KOPT-K1 (cell line): ENCODE measurements at regions not wholly inside any gene's neighbourhood (a gene's known extent, or its start where the extent isn't known, plus 50 kb on each side); places are given as distances from the start of the nearest gene placed in this dataset.

ENCODE experiments used
- H3K27ac ChIP-seq: fragments of 200-600 bp; sonication (generic); 2 replicates; pipeline ENCODE4 v1.5.1; 2016; ENCODE audit warnings: antibody characterized with exemption, mild to moderate bottlenecking, low read depth, low read length; ENCODE audit not compliant: poor library complexity, severe bottlenecking
- H3K36me3 ChIP-seq: fragments of 200-600 bp; sonication (generic); 2 replicates; pipeline ENCODE4 v1.5.1; 2017; ENCODE audit warnings: antibody characterized with exemption, mild to moderate bottlenecking, low read length, moderate library complexity; ENCODE audit not compliant: insufficient read depth
- H3K9me3 ChIP-seq: fragments of 200-600 bp; sonication (generic); 2 replicates; pipeline ENCODE4 v1.5.1; 2017; ENCODE audit warnings: antibody characterized with exemption, low read length, mild to moderate bottlenecking; ENCODE audit not compliant: insufficient read depth, poor library complexity, severe bottlenecking

- Histone ChIP-seq H3K36me3 (no peaks in the 10 kb centered on the region), H3K27ac (no peak overlapping the region), H3K9me3 (no peaks in the 10 kb centered on the region)
Observed at GRCh38 chr10:9898633-9899395, 1118.9 kb upstream of the CELF2 start.

DNA sequence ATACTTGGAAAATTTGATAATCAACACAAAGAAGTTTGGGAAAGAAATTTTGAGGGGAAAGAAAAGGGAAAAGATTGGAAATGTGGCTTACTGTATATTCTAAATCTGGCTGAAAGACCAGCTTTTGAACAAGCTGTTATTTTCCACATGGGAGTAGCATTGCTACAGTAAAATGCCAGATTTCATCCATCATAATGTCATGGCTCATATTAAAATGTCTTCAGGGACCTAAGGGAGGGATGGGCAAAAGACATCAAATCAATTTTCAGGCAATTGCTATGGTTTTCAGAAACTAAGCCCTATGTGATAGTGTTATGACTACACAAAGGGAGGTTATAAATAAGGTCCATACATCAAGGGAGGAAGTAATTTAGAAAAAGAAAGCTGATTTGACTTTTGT lies 1116.9 kb upstream of the CELF2 start:
- H3K27ac ChIP-seq = no peak overlapping the region

DNA sequence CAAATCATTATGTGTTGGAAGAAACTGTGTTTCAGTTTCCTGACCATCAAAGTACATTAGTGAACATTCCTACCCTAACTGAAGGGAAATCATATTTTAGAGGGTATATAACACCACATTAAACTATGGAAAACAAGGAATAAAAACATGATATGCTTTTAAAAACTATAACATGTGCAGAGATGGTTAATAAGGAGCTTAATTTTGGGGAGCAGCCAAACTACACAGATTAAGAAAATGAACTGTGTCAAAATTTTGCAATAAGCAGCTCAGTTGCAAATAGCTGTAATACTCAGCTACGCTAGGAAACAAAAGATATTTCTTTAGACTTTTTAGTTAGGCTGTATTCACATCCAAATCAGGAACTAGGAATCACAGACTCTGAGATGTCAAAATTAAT lies 1115.7 kb upstream of the CELF2 start:
- Histone ChIP-seq H3K9me3 (no peaks in the 10 kb centered on the region), H3K36me3 (no peaks in the 10 kb centered on the region), H3K27ac (no peak overlapping the region)

More for the DNA sequence above, 1116.9 kb upstream of the CELF2 start:
- no peaks in the 10 kb centered on the region for H3K36me3 ChIP-seq
- H3K9me3 ChIP-seq = no peaks in the 10 kb centered on the region

GRCh38 chr10:9910446-9910845 lies 1107.2 kb upstream of the CELF2 start:
- Histone ChIP-seq H3K9me3 (no peaks in the 10 kb centered on the region), H3K36me3 (no peaks in the 10 kb centered on the region), H3K27ac (no peak overlapping the region)

DNA sequence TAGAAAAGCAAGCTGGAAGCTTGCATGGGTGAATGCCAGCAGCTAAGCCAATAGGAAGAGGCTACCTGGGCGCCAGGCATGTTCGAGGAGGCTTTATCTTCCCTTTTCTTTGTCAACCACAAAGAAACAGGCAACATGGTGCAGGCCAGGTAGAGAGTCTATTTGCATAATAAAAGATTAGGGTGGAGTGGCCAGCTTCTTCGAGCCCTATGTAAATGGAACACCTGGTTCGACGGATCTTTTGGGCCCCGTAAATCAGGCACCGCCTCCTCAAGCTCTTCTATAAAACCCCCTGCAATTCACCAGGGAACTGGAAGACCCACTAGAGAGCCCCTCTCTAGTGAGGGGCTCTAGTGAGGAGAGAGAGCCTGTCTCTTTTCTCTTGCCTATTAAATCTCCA lies 1106.2 kb upstream of the CELF2 start:
- H3K9me3 ChIP-seq = no peaks in the 10 kb centered on the region
- no peak overlapping the region for H3K27ac ChIP-seq
- H3K36me3 ChIP-seq = no peaks in the 10 kb centered on the region

DNA sequence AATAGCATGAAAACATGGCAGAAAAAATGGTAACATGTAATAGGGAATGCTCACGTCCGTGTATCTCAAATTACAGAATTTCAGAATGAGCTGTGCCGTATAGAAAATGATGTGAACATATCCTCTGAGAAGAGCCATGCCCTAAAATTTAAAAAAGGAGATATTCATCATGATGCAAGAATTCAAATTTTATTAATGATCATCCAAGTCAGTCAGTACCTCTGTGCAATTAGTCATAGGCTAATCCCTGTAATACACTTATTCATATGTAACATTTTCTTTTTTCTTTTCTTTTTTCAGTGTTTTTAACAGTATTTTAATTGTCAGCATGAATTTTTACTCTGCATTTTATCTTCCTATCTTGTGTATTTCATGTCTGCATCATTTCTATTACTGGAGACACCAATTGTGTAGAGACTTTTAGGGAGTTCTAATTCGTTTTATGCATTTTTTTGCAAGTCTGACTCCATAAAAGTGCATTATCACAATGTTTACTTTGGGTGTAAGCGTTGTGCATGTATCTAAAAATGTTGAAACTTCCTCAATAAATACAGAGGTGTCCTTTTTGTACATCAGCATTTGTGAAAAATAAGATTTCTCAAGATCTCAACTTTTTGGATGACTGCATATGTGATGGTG lies 1103.7 kb upstream of the CELF2 start:
- Histone ChIP-seq H3K9me3 (no peaks in the 10 kb centered on the region), H3K27ac (no peak overlapping the region), H3K36me3 (no peaks in the 10 kb centered on the region)

GRCh38 chr10:9921544-9921943 lies 1096.1 kb upstream of the CELF2 start:
- Histone ChIP-seq H3K36me3 (no peaks in the 10 kb centered on the region), H3K9me3 (no peaks in the 10 kb centered on the region), H3K27ac (no peak overlapping the region)

GRCh38 chr10:9922126-9922870 lies 1095.4 kb upstream of the CELF2 start:
- Histone ChIP-seq H3K36me3 (no peaks in the 10 kb centered on the region), H3K27ac (no peak overlapping the region), H3K9me3 (no peaks in the 10 kb centered on the region)

DNA sequence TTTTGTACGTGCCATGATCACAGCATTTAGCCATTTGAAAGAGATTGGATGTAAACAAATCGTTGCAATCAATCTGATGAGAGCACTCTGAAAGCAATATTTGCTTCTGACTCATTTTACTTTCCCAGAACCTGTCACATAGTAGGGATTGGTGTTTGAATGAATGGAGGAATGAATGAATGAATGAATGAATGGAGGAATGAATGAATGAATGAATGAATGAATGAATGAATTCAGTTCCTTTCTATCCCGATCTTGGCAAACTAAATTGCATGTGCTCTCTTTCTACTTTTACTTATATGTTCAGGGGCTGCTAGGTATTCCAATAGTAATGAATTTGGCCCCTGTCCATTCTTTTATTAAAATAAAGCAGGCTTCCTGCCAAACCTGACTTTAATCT lies 1091.7 kb upstream of the CELF2 start:
- H3K9me3 ChIP-seq = no peaks in the 10 kb centered on the region
- H3K36me3 ChIP-seq = no peaks in the 10 kb centered on the region
- H3K27ac ChIP-seq = no peak overlapping the region

DNA sequence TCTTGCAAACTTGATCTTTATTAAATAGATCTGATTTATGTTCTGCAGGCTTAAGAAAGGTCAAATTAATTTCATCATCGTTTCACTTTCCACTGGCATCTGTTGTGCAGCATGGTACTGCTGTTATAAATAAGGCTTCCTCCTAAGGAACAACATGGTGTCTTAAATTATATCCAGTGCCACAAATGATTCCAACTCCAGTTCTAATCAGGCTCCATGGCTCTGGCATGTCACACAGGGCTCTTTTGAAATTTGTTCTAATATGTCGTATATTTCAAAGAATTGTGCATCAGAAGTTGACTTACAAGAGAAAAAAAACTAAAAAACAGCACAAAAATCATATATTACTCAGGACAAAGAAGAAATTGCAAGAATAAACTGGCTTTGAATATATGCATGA lies 1090.8 kb upstream of the CELF2 start:
- no peaks in the 10 kb centered on the region for H3K36me3 ChIP-seq
- no peaks in the 10 kb centered on the region for H3K9me3 ChIP-seq
- no peak overlapping the region for H3K27ac ChIP-seq

- Histone ChIP-seq H3K27ac (no peak overlapping the region), H3K9me3 (no peaks in the 10 kb centered on the region), H3K36me3 (no peaks in the 10 kb centered on the region)
Observed at GRCh38 chr10:9939716-9940115, 1078.0 kb upstream of the CELF2 start.

GRCh38 chr10:9944690-9945089 lies 1073.0 kb upstream of the CELF2 start:
- H3K9me3 ChIP-seq = no peaks in the 10 kb centered on the region
- H3K36me3 ChIP-seq = no peaks in the 10 kb centered on the region
- H3K27ac ChIP-seq = no peak overlapping the region

DNA sequence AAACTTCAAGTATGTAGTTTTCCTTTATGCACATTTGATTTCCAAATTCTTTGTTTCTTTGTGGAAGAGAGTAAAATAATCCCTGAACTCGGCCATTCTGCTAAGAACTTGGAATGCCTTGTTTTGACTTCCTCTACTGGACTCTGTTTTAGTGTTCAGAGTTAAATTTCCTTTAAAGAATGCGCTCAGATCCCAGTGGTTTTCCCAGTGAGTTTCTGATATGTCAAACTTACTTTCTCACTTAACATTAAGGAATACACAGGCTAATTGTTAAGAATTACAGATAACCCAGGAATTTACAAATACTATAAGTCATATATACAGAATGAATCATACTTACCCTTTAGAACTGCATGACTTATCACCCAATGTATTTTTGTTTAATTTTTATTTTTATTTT lies 1067.6 kb upstream of the CELF2 start:
- Histone ChIP-seq H3K36me3 (no peaks in the 10 kb centered on the region), H3K27ac (no peak overlapping the region), H3K9me3 (no peaks in the 10 kb centered on the region)

DNA sequence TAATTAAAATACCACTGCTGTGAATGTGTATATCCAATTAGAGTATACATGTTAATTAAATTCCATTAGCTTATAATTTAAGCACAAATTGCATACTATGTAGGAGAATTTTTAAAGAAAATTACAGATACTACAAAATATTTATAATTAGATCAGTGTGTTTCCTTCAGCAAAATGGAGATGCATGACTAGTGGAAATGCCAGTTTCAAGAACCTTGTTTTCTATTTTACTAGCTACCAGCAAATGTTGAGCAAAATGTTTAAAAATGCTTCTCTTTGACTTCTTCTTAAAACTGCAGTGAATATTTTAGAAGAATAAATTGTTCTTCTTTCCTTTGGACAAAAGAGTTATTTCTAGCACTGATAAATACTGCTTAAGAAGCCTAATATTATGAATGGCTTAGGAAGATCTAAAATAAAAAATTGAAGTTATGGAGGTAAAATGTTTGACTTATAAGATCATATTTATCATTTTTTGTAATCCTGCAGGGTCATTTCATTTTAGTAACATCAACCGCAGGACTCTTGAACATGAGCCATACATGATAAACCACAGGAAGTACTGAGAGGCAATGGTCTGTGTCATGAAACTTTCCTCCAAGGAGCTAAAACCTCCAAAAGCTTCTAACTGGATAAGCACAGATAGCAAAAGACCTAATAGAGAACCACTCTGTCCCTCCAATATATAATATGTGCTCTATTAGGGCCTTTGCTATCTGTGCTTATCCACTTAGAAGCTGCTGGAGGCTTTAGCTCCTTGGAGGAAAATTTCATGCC lies 1066.0 kb upstream of the CELF2 start:
- Histone ChIP-seq H3K36me3 (no peaks in the 10 kb centered on the region), H3K27ac (no peak overlapping the region), H3K9me3 (no peaks in the 10 kb centered on the region)

DNA sequence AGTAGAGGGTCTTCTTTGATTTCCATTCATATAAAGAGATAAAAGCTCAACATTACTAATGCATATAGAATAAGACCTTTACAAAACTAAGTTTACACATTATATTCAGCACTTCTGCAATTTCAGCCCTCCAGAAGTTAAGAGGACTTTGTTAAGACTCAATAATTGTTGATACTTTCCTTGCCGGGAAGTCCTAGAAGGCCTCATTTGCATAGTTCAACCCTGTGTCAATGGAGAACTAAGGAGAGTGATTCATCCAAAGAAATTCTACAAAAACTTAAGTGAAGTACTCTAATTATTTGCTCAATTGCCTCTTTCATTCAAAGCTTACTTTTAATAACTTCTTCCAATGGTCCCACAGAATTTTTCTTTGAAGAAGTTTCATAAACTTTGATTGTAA lies 1060.3 kb upstream of the CELF2 start:
- H3K9me3 ChIP-seq = no peaks in the 10 kb centered on the region
- no peaks in the 10 kb centered on the region for H3K36me3 ChIP-seq
- no peak overlapping the region for H3K27ac ChIP-seq
